ENCODE measurements at regions not wholly inside any gene's neighbourhood (a gene's known extent, or its start where the extent isn't known, plus 50 kb on each side); places are given as distances from the start of the nearest gene placed in this dataset.

- Histone ChIP-seq H3K4me2 (ENCODE audit: low read depth, low read length, poor library complexity, severe bottlenecking) (no peak overlapping the region), H3K36me3 (ENCODE audit: low read length) (no peaks in the 10 kb centered on the region), H4K20me1 (ENCODE audit: low read depth, low read length) (no peaks in the 10 kb centered on the region), H3K27me3 (ENCODE audit: low read length) (no peaks in the 10 kb centered on the region), H3F3A (ENCODE audit: insufficient read depth) (no peaks in the 10 kb centered on the region), H3K9me3 (ENCODE audit: insufficient read depth, low read length) (no peaks in the 10 kb centered on the region), H3K4me3 (ENCODE audit: insufficient read depth, low read length, poor library complexity, severe bottlenecking) (no peak overlapping the region), H3K27ac (ENCODE audit: low read depth, low read length) (no peak overlapping the region), H3K79me2 (ENCODE audit: insufficient read depth, low read length) (no peaks in the 10 kb centered on the region), H3K9ac (ENCODE audit: low read length) (no peak overlapping the region), H3K9me2 (replicated peaks; ENCODE audit: insufficient read depth, low read length) (no peaks in the 10 kb centered on the region), H2AFZ (ENCODE audit: low read depth, low read length, severe bottlenecking) (no peak overlapping the region)
- TF ChIP-seq CTCF (IDR thresholded peaks at IDR 0.05; ENCODE audit: insufficient read depth, low read length, poor library complexity, severe bottlenecking) (no peak), EZH2phosphoT487 (conservative IDR thresholded peaks at IDR 0.05; ENCODE audit: low read length) (no peak)
Observed at GRCh38 chr4:186954956-186955355, 231.3 kb upstream of the FAT1 start.

- no peaks in the 10 kb centered on the region for H3K9me2 ChIP-seq (replicated peaks; ENCODE audit: insufficient read depth, low read length)
- H3K79me2 ChIP-seq (ENCODE audit: insufficient read depth, low read length), result no peaks in the 10 kb centered on the region
- no peaks in the 10 kb centered on the region for H3K27me3 ChIP-seq (ENCODE audit: low read length)
- no peak overlapping the region for H2AFZ ChIP-seq (ENCODE audit: low read depth, low read length, severe bottlenecking)
- H3K9me3 ChIP-seq (ENCODE audit: insufficient read depth, low read length), result no peaks in the 10 kb centered on the region
- no peak overlapping the region for H3K4me2 ChIP-seq (ENCODE audit: low read depth, low read length, poor library complexity, severe bottlenecking)
- no peaks in the 10 kb centered on the region for H3K36me3 ChIP-seq (ENCODE audit: low read length)
- no peak overlapping the region for H3K4me3 ChIP-seq (ENCODE audit: insufficient read depth, low read length, poor library complexity, severe bottlenecking)
- TF ChIP-seq CTCF (IDR thresholded peaks at IDR 0.05; ENCODE audit: insufficient read depth, low read length, poor library complexity, severe bottlenecking), result no peak
- TF ChIP-seq EZH2phosphoT487 (conservative IDR thresholded peaks at IDR 0.05; ENCODE audit: low read length), result no peak
- no peak overlapping the region for H3K9ac ChIP-seq (ENCODE audit: low read length)
- H4K20me1 ChIP-seq (ENCODE audit: low read depth, low read length), result no peaks in the 10 kb centered on the region
- no peak overlapping the region for H3K27ac ChIP-seq (ENCODE audit: low read depth, low read length)
- H3F3A ChIP-seq (ENCODE audit: insufficient read depth), result no peaks in the 10 kb centered on the region
Observed at GRCh38 chr4:186957952-186958555, 234.4 kb upstream of the FAT1 start.

GRCh38 chr4:186958726-186959350 lies 235.2 kb upstream of the FAT1 start:
- no peak overlapping the region for H3K4me2 ChIP-seq (ENCODE audit: low read depth, low read length, poor library complexity, severe bottlenecking)
- H3K9me2 ChIP-seq (replicated peaks; ENCODE audit: insufficient read depth, low read length), result no peaks in the 10 kb centered on the region
- H3K27ac ChIP-seq (ENCODE audit: low read depth, low read length), result no peak overlapping the region
- TF ChIP-seq CTCF (IDR thresholded peaks at IDR 0.05; ENCODE audit: insufficient read depth, low read length, poor library complexity, severe bottlenecking) (no peak), EZH2phosphoT487 (conservative IDR thresholded peaks at IDR 0.05; ENCODE audit: low read length) (no peak)
- H2AFZ ChIP-seq (ENCODE audit: low read depth, low read length, severe bottlenecking), result no peak overlapping the region
- H3K9me3 ChIP-seq (ENCODE audit: insufficient read depth, low read length), result no peaks in the 10 kb centered on the region
- H4K20me1 ChIP-seq (ENCODE audit: low read depth, low read length), result no peaks in the 10 kb centered on the region
- H3K36me3 ChIP-seq (ENCODE audit: low read length), result no peaks in the 10 kb centered on the region
- no peaks in the 10 kb centered on the region for H3K79me2 ChIP-seq (ENCODE audit: insufficient read depth, low read length)
- H3F3A ChIP-seq (ENCODE audit: insufficient read depth), result no peaks in the 10 kb centered on the region
- H3K9ac ChIP-seq (ENCODE audit: low read length), result no peak overlapping the region
- H3K27me3 ChIP-seq (ENCODE audit: low read length), result no peaks in the 10 kb centered on the region
- H3K4me3 ChIP-seq (ENCODE audit: insufficient read depth, low read length, poor library complexity, severe bottlenecking), result no peak overlapping the region

Data from SU-DHL-6 (cell line).